Activated CD4-positive, alpha-beta T cell treated with anti-CD3 and anti-CD28 coated beads, Interleukin-2, amount 10 ng/mL, durations not matched to agents 24 days and 14 days (primary cell): ENCODE measurements at regions not wholly inside any gene's neighbourhood (a gene's known extent, or its start where the extent isn't known, plus 50 kb on each side); places are given as distances from the start of the nearest gene placed in this dataset.
"Not testable (repeated sequence)": the region's sequence is repeated elsewhere in the genome, so short reads cannot be mapped to it uniquely, and the experiment has no call there.

Experiments used
- DNase-seq: peaks from one replicate; pipeline ENCODE4 v3.0.0; 2022
- H3K27ac Mint-ChIP-seq: one replicate; pipeline ENCODE4 v1.8.0; 2022; ENCODE audit warnings: mild to moderate bottlenecking, mixed read lengths
- H3K27me3 Mint-ChIP-seq: one replicate; pipeline ENCODE4 v1.8.0; 2022; ENCODE audit warnings: mixed read lengths
- H3K36me3 Mint-ChIP-seq: one replicate; pipeline ENCODE4 v1.8.0; 2022; ENCODE audit warnings: low read depth, mild to moderate bottlenecking, mixed read lengths
- H3K4me1 Mint-ChIP-seq: one replicate; pipeline ENCODE4 v1.8.0; 2021; ENCODE audit warnings: mixed read lengths
- H3K4me3 Mint-ChIP-seq: one replicate; pipeline ENCODE4 v1.8.0; 2022; ENCODE audit warnings: mild to moderate bottlenecking, moderate library complexity, mixed read lengths
- H3K9me3 Mint-ChIP-seq: one replicate; pipeline ENCODE4 v1.8.0; 2021; ENCODE audit warnings: mixed read lengths
- intact Hi-C: fragments of 100-400 bp; cut with micrococcal nuclease; formaldehyde crosslinking; loops from one replicate; pipeline ENCODE4 v1.15.1; 2023

DNA sequence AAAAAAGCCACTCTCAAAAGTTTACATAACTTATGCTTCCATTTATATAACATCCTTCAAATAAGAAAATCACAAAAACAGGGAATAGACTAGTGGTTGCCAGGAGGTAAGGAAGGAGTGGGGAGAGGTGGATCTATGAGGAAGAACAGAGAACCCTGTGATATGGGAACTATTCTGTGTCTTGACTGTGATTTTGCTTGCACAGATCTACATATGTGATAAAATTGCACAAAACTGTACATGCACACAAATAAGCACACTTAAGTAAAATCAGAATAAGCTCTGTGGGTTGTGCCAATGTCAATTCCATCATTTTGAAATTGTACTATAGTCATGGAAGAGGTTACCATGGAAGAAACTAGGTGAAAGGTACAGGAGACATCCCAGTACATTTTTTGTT lies 121.6 kb upstream of the SGCG start:
- Mint-ChIP-seq H3K27me3 (no peaks in the 10 kb centered on the region), H3K4me1 (no peaks in the 10 kb centered on the region), H3K36me3 (no peaks in the 10 kb centered on the region), H3K27ac (no peak overlapping the region), H3K4me3 (no peak overlapping the region), H3K9me3 (no peaks in the 10 kb centered on the region)
- intact Hi-C loops = no loop called here
- no peak for DNase-seq

DNA sequence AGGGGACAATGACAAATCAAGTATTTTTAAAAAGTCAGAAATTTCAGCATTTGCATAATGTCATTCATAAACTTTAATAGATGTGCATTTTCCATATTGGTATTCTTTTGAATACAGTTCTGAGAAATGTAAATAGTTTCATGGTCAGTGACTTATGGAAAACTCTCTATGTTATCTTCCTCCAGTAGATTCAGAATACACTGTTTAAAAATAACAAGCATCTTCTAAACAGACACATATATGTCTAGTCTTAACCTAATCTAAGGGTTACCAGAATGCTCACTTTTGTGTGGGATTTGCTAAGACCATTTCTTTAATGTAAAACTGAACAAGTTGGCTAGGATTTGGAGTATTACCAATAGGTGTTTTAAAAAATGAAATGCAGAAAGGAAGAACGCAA lies 119.8 kb upstream of the SGCG start:
- Mint-ChIP-seq H3K4me3 (no peak overlapping the region), H3K36me3 (no peaks in the 10 kb centered on the region), H3K9me3 (no peaks in the 10 kb centered on the region), H3K4me1 (no peaks in the 10 kb centered on the region), H3K27me3 (no peaks in the 10 kb centered on the region), H3K27ac (no peak overlapping the region)
- no peak for DNase-seq
- intact Hi-C loops = no loop called here

DNA sequence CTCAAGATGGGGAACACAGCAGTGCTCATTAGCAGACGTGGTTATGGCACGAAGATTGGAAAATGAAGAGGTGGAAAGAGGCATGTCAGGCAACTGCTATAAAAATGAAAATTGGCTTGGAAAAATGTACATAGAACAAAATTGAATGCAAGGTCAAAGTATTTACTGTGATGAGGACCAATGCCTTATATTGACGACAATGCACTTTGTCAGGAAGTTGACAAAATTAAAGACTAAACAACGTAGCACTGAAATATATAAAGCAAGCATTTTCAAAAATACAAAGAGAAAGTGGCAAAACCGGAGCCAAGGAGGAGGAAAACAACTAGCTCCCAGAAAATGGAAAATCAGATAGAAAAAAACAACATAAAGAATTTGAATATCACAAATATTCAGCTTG lies 113.7 kb upstream of the SGCG start:
- no peak for DNase-seq
- no peaks in the 10 kb centered on the region for H3K36me3 Mint-ChIP-seq
- no peak overlapping the region for H3K4me3 Mint-ChIP-seq
- no peak overlapping the region for H3K27ac Mint-ChIP-seq
- H3K27me3 Mint-ChIP-seq = no peaks in the 10 kb centered on the region
- H3K4me1 Mint-ChIP-seq = no peaks in the 10 kb centered on the region
- intact Hi-C loops = no loop called here
- peaks cover 3% of the 10 kb centered on the region for H3K9me3 Mint-ChIP-seq

DNA sequence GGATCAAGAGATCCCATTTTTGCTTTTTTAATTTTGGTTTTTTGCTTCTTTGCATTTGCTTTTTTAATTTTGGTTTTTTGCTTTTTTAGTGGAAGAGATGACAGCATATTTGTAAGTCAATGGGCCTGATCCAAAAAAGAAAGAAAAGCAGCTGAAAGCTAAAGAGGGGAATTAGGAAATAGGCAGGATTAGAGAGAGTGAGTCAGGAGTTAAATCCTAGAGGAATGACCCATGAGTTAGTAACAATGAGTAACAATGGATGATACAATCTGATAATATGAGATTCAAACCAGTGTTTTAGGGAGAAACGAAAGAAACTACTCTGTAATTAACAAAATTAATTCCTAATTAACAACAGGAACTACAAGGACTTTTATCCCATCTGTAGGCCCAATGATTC lies 111.2 kb upstream of the SGCG start:
- no peak overlapping the region for H3K27ac Mint-ChIP-seq
- no peak overlapping the region for H3K4me3 Mint-ChIP-seq
- no peaks in the 10 kb centered on the region for H3K27me3 Mint-ChIP-seq
- H3K36me3 Mint-ChIP-seq = no peaks in the 10 kb centered on the region
- peaks cover 3% of the 10 kb centered on the region for H3K9me3 Mint-ChIP-seq
- H3K4me1 Mint-ChIP-seq = no peaks in the 10 kb centered on the region
- no peak for DNase-seq
- intact Hi-C loops = no loop called here

DNA sequence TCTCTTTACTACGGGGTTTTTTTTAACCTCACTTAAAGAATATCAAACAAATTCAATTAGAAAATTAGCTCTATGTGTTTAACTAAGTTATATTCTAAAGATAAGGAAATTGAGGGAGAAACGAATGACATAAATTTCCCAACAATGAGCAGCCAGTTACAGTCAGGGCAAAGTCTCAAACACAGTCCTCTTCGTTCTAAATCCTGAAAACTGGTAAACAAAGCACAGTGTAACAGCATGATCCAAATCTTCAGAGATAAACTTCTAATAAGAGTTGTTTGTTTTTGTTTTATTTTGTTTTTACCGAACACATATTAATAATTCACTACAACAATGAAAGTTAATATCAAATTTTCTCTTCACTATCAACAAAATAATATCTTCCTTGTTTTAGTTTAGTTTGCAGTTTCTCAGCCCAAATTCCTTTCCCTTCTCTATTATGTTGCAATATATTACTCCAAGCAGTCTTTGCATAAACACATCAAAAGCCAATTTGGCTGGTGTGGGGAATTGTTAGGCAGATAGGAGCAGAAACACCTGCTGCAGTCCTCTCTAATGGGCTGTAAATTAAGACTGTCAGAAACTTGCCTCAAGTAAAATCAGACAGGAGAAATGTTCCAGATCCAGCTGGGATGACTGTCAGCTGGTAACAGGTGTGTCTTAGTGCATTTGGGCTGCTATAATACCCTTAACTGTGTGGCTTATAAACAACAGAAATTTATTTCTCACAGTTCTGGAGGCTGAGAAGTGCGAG lies 106.5 kb upstream of the SGCG start:
- Mint-ChIP-seq H3K4me3 (no peak overlapping the region), H3K27me3 (no peaks in the 10 kb centered on the region), H3K36me3 (no peaks in the 10 kb centered on the region), H3K4me1 (no peaks in the 10 kb centered on the region), H3K9me3 (peaks cover 3% of the 10 kb centered on the region), H3K27ac (no peak overlapping the region)
- intact Hi-C loops = no loop called here
- DNase-seq = no peak

DNA sequence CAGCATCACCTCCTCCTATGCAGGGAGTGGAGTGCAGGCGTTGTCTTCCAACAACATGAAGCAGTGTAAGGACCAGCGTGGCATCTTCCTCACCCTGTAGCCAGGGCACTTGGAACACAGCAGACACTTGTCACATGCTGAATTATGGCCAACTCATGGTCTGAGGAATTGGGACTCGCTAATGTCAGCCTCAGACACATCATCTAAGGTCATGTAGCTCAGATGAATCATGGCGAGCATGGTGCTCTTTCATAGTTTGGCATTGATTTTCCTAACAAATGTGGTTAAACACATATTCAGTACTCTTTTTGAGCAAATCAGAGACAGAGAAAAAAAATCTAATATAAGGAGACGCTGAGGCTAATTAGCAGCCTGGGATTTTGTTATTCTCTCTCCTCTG lies 99.6 kb upstream of the SGCG start:
- H3K9me3 Mint-ChIP-seq = no peaks in the 10 kb centered on the region
- H3K4me1 Mint-ChIP-seq = no peaks in the 10 kb centered on the region
- no peaks in the 10 kb centered on the region for H3K36me3 Mint-ChIP-seq
- H3K4me3 Mint-ChIP-seq = no peak overlapping the region
- no peak overlapping the region for H3K27ac Mint-ChIP-seq
- DNase-seq = no peak
- no peaks in the 10 kb centered on the region for H3K27me3 Mint-ChIP-seq
- intact Hi-C loops = no loop called here

DNA sequence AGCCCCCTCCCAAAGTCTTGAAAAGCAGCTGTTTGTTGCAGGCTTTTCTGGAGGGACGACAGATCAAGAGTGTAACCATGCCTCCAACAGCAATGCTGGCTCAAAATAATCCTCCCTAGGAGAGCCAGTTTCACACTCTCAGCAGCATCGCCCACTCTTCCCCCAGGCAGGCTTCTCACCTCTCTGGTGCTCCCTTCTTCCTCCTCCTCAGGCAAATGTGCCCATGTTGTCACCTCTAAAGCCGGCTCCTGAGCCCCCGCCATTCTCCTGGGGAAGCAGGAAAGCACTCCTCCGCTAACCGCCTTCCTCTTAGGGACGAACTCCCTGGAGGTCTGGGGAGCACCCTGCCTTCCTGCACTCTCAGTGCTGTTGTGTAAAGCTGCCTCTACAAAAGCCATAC lies 98.9 kb upstream of the SGCG start:
- DNase-seq = no peak
- Mint-ChIP-seq H3K9me3 (no peaks in the 10 kb centered on the region), H3K27ac (no peak overlapping the region), H3K36me3 (no peaks in the 10 kb centered on the region), H3K27me3 (no peaks in the 10 kb centered on the region), H3K4me1 (no peaks in the 10 kb centered on the region), H3K4me3 (no peak overlapping the region)
- intact Hi-C loops = no loop called here

DNA sequence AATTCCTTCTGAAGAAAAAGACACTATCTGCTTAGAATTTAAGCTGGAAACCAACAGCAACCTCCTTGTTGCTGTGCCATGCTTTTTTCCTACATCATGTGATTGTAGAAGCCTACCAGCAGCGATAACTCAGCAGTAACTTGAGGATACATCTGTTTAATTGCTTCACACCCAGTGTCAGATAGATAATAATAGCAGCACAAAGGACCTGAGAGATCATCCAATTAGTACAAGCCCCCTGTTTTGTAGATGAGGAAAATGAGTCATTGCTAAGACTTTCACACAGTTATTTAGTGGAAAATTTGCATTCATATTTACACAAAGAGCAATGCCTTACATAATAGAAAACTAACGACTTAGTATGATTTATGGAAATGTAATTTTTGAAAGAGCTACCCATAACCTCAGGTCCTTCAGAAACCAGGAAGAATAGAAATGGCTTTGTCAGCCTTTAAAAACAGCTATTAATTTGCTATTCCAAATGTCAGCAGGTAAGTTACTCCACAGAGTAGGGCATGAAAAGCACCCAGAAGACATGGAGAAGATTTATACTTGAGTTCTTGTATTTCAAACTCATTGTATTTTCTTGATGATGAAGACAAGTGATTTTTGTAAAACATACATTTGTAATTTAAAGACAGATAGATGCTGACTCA lies 93.7 kb upstream of the SGCG start:
- intact Hi-C loops = no loop called here

DNA sequence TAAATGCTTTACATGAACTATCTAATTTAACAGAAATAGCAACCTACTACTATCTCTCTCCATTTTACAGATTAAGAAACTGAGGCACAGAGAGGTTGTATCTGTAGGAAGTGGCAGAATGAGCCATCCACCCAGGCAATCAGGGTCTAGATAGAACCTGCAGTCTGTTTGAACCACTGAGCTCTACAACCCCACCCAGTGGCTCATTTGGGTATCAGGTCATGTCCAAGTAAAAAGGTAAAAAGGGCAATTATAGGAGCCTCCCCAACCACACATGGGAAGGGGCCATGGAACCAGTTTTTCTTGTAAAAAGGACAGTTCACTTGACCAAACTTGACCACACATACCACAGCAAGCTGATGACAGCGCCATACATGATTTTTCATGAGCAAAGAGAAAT lies 92.9 kb upstream of the SGCG start:
- no peak overlapping the region for H3K4me3 Mint-ChIP-seq
- H3K4me1 Mint-ChIP-seq = no peaks in the 10 kb centered on the region
- no peaks in the 10 kb centered on the region for H3K36me3 Mint-ChIP-seq
- no peaks in the 10 kb centered on the region for H3K27me3 Mint-ChIP-seq
- H3K9me3 Mint-ChIP-seq = no peaks in the 10 kb centered on the region
- no peak overlapping the region for H3K27ac Mint-ChIP-seq
- intact Hi-C loops = no loop called here
- DNase-seq = peak; percentile 58

More for the DNA sequence above, 93.7 kb upstream of the SGCG start:
- H3K27me3 Mint-ChIP-seq = no peaks in the 10 kb centered on the region
- no peaks in the 10 kb centered on the region for H3K9me3 Mint-ChIP-seq
- DNase-seq = no peak
- no peak overlapping the region for H3K27ac Mint-ChIP-seq
- no peak overlapping the region for H3K4me3 Mint-ChIP-seq
- H3K4me1 Mint-ChIP-seq = no peaks in the 10 kb centered on the region
- H3K36me3 Mint-ChIP-seq = no peaks in the 10 kb centered on the region

DNA sequence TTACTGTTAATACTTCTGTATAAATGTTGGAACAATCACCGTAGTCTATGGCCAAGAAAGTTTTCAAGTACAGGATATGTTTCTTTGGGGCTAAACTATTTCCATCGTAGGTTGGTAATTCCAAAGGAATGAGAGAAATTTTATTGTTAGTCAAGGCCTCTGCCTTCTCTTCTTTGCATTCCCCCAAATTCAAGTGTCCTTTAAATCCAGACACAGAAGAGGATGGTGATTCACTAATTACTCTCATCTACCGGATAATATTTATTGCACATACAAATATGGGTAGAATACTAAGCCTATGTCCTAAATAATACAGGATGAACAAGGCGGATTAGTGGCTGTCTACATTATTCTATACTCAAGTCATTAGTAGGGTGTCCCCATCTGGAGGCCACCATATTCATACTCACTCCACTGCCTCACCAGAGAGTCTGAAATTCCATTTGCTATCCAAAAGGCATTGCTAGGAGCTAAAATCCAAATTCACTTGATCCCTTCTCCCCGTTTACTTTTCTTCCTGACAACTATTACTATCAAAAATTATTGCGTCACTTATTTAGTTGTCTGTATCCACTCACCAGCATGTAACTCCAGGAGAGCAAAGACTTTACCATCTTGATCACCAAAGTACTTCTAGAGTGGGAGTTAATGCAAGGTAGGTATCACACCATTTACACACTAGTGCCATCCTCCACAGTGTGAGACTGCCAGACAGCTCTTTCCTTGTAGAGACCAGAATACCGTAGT lies 82.4 kb upstream of the SGCG start:
- Mint-ChIP-seq H3K27ac (no peak overlapping the region), H3K9me3 (no peaks in the 10 kb centered on the region), H3K4me1 (no peaks in the 10 kb centered on the region), H3K27me3 (no peaks in the 10 kb centered on the region), H3K36me3 (no peaks in the 10 kb centered on the region), H3K4me3 (no peak overlapping the region)
- no peak for DNase-seq
- intact Hi-C loops = no loop called here

DNA sequence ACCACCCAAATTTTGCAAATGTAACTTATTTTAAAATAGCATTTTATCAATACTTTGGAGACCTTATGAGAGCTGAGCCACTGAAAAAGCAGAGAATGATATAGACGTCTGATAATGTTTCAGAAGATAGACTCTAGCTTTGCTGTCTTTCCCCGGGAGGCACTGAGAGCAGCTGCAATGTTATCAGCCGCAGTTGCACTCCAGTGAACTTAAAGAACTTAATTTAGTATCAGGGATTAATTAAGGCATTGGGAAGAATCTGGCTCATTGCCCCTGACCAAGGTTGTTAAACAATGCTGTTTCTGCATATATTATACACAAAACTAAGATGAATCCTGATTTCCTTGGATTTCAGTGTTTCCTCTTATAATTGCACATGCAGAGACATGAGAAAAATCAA lies 75.7 kb upstream of the SGCG start:
- H3K27ac Mint-ChIP-seq = no peak overlapping the region
- H3K4me3 Mint-ChIP-seq = no peak overlapping the region
- H3K36me3 Mint-ChIP-seq = no peaks in the 10 kb centered on the region
- no peaks in the 10 kb centered on the region for H3K9me3 Mint-ChIP-seq
- no peak for DNase-seq
- intact Hi-C loops = no loop called here
- H3K4me1 Mint-ChIP-seq = no peaks in the 10 kb centered on the region
- H3K27me3 Mint-ChIP-seq = no peaks in the 10 kb centered on the region

DNA sequence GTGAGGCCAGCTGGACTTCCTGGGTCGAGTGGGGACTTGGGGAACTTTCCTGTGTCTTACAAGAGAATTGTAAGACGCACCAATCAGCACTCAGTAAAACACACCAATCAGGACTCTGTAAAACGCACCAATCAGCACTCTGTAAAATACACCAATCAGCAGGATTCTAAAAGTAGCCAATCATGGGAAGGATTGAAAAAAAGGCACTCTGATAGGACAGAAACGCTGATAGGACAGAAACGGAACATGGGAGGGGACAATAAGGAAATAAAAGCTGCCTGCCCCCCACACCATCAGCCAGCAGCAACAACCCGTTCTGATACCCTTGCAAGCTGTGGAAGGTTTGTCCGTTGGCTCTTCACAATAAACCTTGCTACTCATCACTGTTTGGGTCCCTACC lies 73.1 kb upstream of the SGCG start:
- no peak overlapping the region for H3K27ac Mint-ChIP-seq
- H3K4me3 Mint-ChIP-seq = no peak overlapping the region
- H3K9me3 Mint-ChIP-seq = no peaks in the 10 kb centered on the region
- DNase-seq = no peak
- intact Hi-C loops = no loop called here
- no peaks in the 10 kb centered on the region for H3K36me3 Mint-ChIP-seq
- no peaks in the 10 kb centered on the region for H3K4me1 Mint-ChIP-seq
- H3K27me3 Mint-ChIP-seq = no peaks in the 10 kb centered on the region

DNA sequence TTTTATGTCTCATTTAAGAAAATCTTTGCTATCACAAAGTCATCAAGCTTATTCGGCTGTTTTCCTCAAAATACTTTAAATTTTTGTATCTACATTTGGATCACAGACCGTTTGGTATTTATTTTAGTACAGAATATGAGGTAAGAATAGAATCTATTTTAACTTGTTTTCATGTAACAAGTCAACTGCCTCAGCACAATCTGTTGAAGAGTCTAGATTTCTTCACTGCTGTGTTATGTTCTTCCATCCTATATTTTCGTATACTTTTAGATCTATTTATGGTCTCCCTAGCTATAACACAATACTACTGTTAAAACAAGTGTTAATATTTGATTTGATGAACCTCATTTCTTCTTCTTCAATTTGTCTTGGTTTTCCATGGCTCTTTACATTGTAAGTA lies 61.6 kb upstream of the SGCG start:
- Mint-ChIP-seq H3K27ac (no peak overlapping the region), H3K36me3 (no peaks in the 10 kb centered on the region), H3K4me3 (no peak overlapping the region), H3K9me3 (no peaks in the 10 kb centered on the region), H3K4me1 (no peaks in the 10 kb centered on the region), H3K27me3 (no peaks in the 10 kb centered on the region)
- intact Hi-C loops = no loop called here
- no peak for DNase-seq

DNA sequence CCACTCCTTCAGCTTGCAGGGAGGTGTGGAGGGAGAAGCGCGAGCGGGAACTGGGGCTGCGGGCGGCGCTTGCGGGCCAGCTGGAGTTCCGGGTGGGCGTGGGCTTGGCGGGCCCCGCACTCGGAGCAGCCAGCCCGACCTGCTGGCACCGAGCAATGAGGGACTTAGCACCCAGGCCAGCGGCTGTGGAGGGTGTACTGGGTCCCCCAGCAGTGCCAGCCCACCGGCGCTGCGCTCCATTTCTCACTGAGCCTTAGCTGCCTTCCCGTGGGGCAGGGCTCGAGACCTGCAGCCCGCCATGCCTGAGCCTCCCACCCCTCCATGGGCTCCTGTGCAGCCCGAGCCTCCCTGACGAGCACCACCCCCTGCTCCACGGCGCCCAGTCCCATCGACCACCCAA lies 53.2 kb upstream of the SGCG start:
- H3K27me3 Mint-ChIP-seq, DNase-seq, intact Hi-C loops, H3K4me1 Mint-ChIP-seq, H3K4me3 Mint-ChIP-seq, H3K9me3 Mint-ChIP-seq, H3K36me3 Mint-ChIP-seq, H3K27ac Mint-ChIP-seq: not testable (repeated sequence)
